ENCODE measurements at regions not wholly inside any gene's neighbourhood (a gene's known extent, or its start where the extent isn't known, plus 50 kb on each side); places are given as distances from the start of the nearest gene placed in this dataset.

- Histone ChIP-seq H4K20me1 (ENCODE audit: insufficient read depth, low read length) (no peaks in the 10 kb centered on the region), H3K4me2 (ENCODE audit: low read length) (no peak overlapping the region), H3K4me1 (ENCODE audit: insufficient read depth, low read length, poor library complexity, severe bottlenecking) (peaks cover 6% of the 10 kb centered on the region), H3K9me2 (ENCODE audit: insufficient read depth, low read length) (no peaks in the 10 kb centered on the region), H3K36me3 (ENCODE audit: insufficient read depth, low read length) (no peaks in the 10 kb centered on the region), H3K27ac (ENCODE audit: low read depth, low read length, poor library complexity, severe bottlenecking) (no peak overlapping the region), H3K9me3 (ENCODE audit: low read length) (peaks cover 1% of the 10 kb centered on the region; the same call in 1 of the 2 replicates), H3K79me2 (ENCODE audit: insufficient read depth, low read depth, low read length) (no peaks in the 10 kb centered on the region), H2AFZ (ENCODE audit: low read length) (no peak overlapping the region), H3K4me3 (ENCODE audit: low read depth, low read length, poor library complexity, severe bottlenecking) (no peak overlapping the region)
- intact Hi-C loops (cut with micrococcal nuclease; ENCODE audit: unreplicated experiment) = no loop called here
- DNase-seq (ENCODE audit: low spot score) = no peak
- BruUV-seq (replicated peaks) = no TSS peak
- POLR2A ChIA-PET = no interaction called here
- CTCF ChIA-PET (ENCODE audit: unreplicated experiment) = no interaction called here
- no peak for TF ChIP-seq EZH2phosphoT487 (IDR thresholded peaks at IDR 0.05; ENCODE audit: borderline replicate concordance, low read depth, low read length)
- TF ChIP-seq CTCF (conservative IDR thresholded peaks at IDR 0.05; ENCODE audit: low read length) = no peak
These were observed 72.9 kb downstream of the METRNL start for GRCh38 chr17:83152227-83152744.

GRCh38 chr17:83152745-83153611, 73.6 kb downstream of the METRNL start:
- H3K9me3 ChIP-seq (ENCODE audit: low read length) = no peaks in the 10 kb centered on the region
- ChIA-PET POLR2A (no interaction called here), CTCF (ENCODE audit: unreplicated experiment) (no interaction called here)
- H3K4me1 ChIP-seq (ENCODE audit: insufficient read depth, low read length, poor library complexity, severe bottlenecking) = peaks cover 6% of the 10 kb centered on the region
- H4K20me1 ChIP-seq (ENCODE audit: insufficient read depth, low read length) = no peaks in the 10 kb centered on the region
- no peak overlapping the region for H3K27ac ChIP-seq (ENCODE audit: low read depth, low read length, poor library complexity, severe bottlenecking)
- H3K36me3 ChIP-seq (ENCODE audit: insufficient read depth, low read length) = no peaks in the 10 kb centered on the region
- intact Hi-C loops (cut with micrococcal nuclease; ENCODE audit: unreplicated experiment) = no loop called here
- H3K4me3 ChIP-seq (ENCODE audit: low read depth, low read length, poor library complexity, severe bottlenecking) = no peak overlapping the region
- H2AFZ ChIP-seq (ENCODE audit: low read length) = no peak overlapping the region
- no peak for DNase-seq (ENCODE audit: low spot score)
- no peaks in the 10 kb centered on the region for H3K9me2 ChIP-seq (ENCODE audit: insufficient read depth, low read length)
- BruUV-seq (replicated peaks) = no TSS peak
- no peaks in the 10 kb centered on the region for H3K79me2 ChIP-seq (ENCODE audit: insufficient read depth, low read depth, low read length)
- H3K4me2 ChIP-seq (ENCODE audit: low read length) = no peak overlapping the region
- TF ChIP-seq EZH2phosphoT487 (IDR thresholded peaks at IDR 0.05; ENCODE audit: borderline replicate concordance, low read depth, low read length) = no peak
- TF ChIP-seq CTCF (conservative IDR thresholded peaks at IDR 0.05; ENCODE audit: low read length) = no peak

DNA sequence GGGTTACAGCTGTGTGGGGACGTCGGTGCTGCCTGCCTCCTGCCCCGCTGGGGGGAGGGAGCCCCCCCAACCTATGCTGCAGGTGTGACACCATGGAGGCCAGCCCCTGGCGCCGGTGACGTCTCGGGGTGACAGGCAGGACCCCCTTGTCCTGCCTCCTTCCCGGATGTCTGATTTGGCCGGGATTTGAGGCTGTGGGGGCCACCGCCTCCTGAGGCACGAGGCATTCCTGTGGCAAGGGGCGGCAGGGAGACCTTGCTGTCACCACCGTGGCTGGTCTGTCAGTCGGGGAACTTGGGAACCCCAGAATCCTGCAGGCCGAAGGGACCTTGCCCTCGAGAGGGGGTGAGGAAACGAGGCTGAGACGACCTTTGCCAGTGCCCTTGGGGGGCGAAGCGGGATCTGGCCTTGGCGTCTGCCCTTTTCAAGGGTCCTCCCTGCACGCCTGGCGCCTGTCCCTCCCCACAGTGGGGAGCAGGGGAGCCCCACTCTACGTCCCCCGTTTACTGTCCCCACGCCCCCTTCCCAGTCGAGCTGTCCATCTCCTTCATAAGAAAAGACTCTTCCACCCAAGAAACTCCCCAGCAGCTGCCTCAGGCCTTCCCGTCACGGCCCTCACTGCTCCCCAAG, 74.4 kb downstream of the METRNL start:
- TF ChIP-seq CTCF (conservative IDR thresholded peaks at IDR 0.05; ENCODE audit: low read length) (no peak), EZH2phosphoT487 (IDR thresholded peaks at IDR 0.05; ENCODE audit: borderline replicate concordance, low read depth, low read length) (no peak)
- ChIA-PET CTCF (ENCODE audit: unreplicated experiment) (no interaction called here), POLR2A (no interaction called here)
- no TSS peak for BruUV-seq (replicated peaks)
- no peak overlapping the region for H3K4me3 ChIP-seq (ENCODE audit: low read depth, low read length, poor library complexity, severe bottlenecking)
- no peaks in the 10 kb centered on the region for H3K36me3 ChIP-seq (ENCODE audit: insufficient read depth, low read length)
- peaks cover 6% of the 10 kb centered on the region for H3K4me1 ChIP-seq (ENCODE audit: insufficient read depth, low read length, poor library complexity, severe bottlenecking)
- intact Hi-C loops (cut with micrococcal nuclease; ENCODE audit: unreplicated experiment) = no loop called here
- H2AFZ ChIP-seq (ENCODE audit: low read length) = no peak overlapping the region
- no peaks in the 10 kb centered on the region for H3K9me3 ChIP-seq (ENCODE audit: low read length)
- no peak overlapping the region for H3K4me2 ChIP-seq (ENCODE audit: low read length)
- no peak overlapping the region for H3K27ac ChIP-seq (ENCODE audit: low read depth, low read length, poor library complexity, severe bottlenecking)
- H3K9me2 ChIP-seq (ENCODE audit: insufficient read depth, low read length) = no peaks in the 10 kb centered on the region
- no peak for DNase-seq (ENCODE audit: low spot score)
- no peaks in the 10 kb centered on the region for H3K79me2 ChIP-seq (ENCODE audit: insufficient read depth, low read depth, low read length)
- H4K20me1 ChIP-seq (ENCODE audit: insufficient read depth, low read length) = no peaks in the 10 kb centered on the region

All from OCI-LY7 (cell line).